Spleen (tissue), 7 donors: ENCODE measurements at regions not wholly inside any gene's neighbourhood (a gene's known extent, or its start where the extent isn't known, plus 50 kb on each side); places are given as distances from the start of the nearest gene placed in this dataset.

Experiments used
- POLR2A ChIP-seq, 3 donors: fragments of 450-650 bp; IDR thresholded peaks; one replicate each; pipeline ENCODE4 v1.5.1; 2017; ENCODE audit warnings: antibody characterized with exemption in 3 of 3, mild to moderate bottlenecking in 1 of 3
- POLR2AphosphoS5 ChIP-seq, 3 donors: sonication (generic); formaldehyde crosslinking; IDR thresholded peaks; one replicate each; pipeline ENCODE4 v1.5.1; 2017; ENCODE audit warnings: antibody characterized with exemption in 3 of 3
- TF ChIP-seq, protein P1 (sequence below), 11 experiments: fragments of 200-600 bp in 7 of 11; fragments of 450-650 bp in 4 of 11; sonication (generic) in 4 of 11; IDR thresholded peaks in 8 of 11; conservative IDR thresholded peaks in 3 of 11; 1 replicate in 7 of 11; 2 replicates in 4 of 11; pipeline versions ENCODE4 v1.4.0 to v1.8.0; 2016 to 2021; ENCODE audit warnings: antibody characterized with exemption in 11 of 11, inconsistent platforms in 4 of 11, mild to moderate bottlenecking in 1 of 11
- donor health status: DM: no; HTN: no; CAD: no; lungs with moderate emphysema.
- donor health status: DM: no; HTN: no; CAD: no.
- donor health status: DM: no; HTN: no; CAD: no.

- TF ChIP-seq, protein P1, sequence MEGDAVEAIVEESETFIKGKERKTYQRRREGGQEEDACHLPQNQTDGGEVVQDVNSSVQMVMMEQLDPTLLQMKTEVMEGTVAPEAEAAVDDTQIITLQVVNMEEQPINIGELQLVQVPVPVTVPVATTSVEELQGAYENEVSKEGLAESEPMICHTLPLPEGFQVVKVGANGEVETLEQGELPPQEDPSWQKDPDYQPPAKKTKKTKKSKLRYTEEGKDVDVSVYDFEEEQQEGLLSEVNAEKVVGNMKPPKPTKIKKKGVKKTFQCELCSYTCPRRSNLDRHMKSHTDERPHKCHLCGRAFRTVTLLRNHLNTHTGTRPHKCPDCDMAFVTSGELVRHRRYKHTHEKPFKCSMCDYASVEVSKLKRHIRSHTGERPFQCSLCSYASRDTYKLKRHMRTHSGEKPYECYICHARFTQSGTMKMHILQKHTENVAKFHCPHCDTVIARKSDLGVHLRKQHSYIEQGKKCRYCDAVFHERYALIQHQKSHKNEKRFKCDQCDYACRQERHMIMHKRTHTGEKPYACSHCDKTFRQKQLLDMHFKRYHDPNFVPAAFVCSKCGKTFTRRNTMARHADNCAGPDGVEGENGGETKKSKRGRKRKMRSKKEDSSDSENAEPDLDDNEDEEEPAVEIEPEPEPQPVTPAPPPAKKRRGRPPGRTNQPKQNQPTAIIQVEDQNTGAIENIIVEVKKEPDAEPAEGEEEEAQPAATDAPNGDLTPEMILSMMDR (IDR thresholded peaks at IDR 0.05 in 8 of 11, conservative IDR thresholded peaks at IDR 0.05 in 3 of 11) = no peak
- TF ChIP-seq POLR2A (IDR thresholded peaks at IDR 0.05) (no peak), POLR2AphosphoS5 (IDR thresholded peaks at IDR 0.05) (no peak)
Measured at GRCh38 chr10:88104223-88104622, 240.8 kb downstream of the PTEN start.
